Stimulated activated CD4-positive, alpha-beta T cell treated with anti-CD3 and anti-CD28 coated beads, Interleukin-12 subunit alpha, Interleukin-12 subunit beta, amount 100 ng/mL, for 48 hours (primary cell): ENCODE measurements at regions not wholly inside any gene's neighbourhood (a gene's known extent, or its start where the extent isn't known, plus 50 kb on each side); places are given as distances from the start of the nearest gene placed in this dataset.
"Not testable (repeated sequence)": the region's sequence is repeated elsewhere in the genome, so short reads cannot be mapped to it uniquely, and the experiment has no call there.

Experiments
- DNase-seq, 3 donors: peaks; one replicate each; pipeline ENCODE4 v3.0.0-alpha.2; 2020; ENCODE audit warnings: low read depth in 2 of 3, low spot score in 1 of 3

- DNase-seq: no peak
These were observed 55.0 kb downstream of the OXSM start for GRCh38 chr3:25844891-25845290.

- DNase-seq: no peak
These were observed 56.4 kb downstream of the OXSM start for GRCh38 chr3:25846282-25846681.

GRCh38 chr3:25849091-25849490, 59.2 kb downstream of the OXSM start:
- DNase-seq: no peak

GRCh38 chr3:25849641-25850385, 59.9 kb downstream of the OXSM start:
- no peak for DNase-seq

- DNase-seq: not testable (repeated sequence)
These were observed 61.9 kb downstream of the OXSM start for GRCh38 chr3:25851693-25852259.

GRCh38 chr3:25854214-25854613, 64.3 kb downstream of the OXSM start:
- DNase-seq: no peak

- no peak for DNase-seq
These were observed 64.7 kb downstream of the OXSM start for GRCh38 chr3:25854635-25855034.

GRCh38 chr3:25855266-25855784, 65.4 kb downstream of the OXSM start:
- DNase-seq: no peak

GRCh38 chr3:25856902-25857518, 67.1 kb downstream of the OXSM start:
- no peak for DNase-seq

GRCh38 chr3:25861566-25861965, 71.7 kb downstream of the OXSM start:
- no peak for DNase-seq

GRCh38 chr3:25863011-25863415, 73.1 kb downstream of the OXSM start:
- no peak for DNase-seq

GRCh38 chr3:25863416-25863959, 73.6 kb downstream of the OXSM start:
- no peak for DNase-seq

- DNase-seq: no peak
These were observed 80.6 kb downstream of the OXSM start for GRCh38 chr3:25870452-25870851.

GRCh38 chr3:25872200-25872877, 82.4 kb downstream of the OXSM start:
- DNase-seq: no peak

GRCh38 chr3:25883492-25883891, 93.6 kb downstream of the OXSM start:
- DNase-seq: no peak

GRCh38 chr3:25884981-25885380, 95.1 kb downstream of the OXSM start:
- no peak for DNase-seq

- no peak for DNase-seq
These were observed 95.7 kb downstream of the OXSM start for GRCh38 chr3:25885544-25885943.

- no peak for DNase-seq
These were observed 98.0 kb downstream of the OXSM start for GRCh38 chr3:25887907-25888306.

GRCh38 chr3:25888892-25889524, 99.1 kb downstream of the OXSM start:
- no peak for DNase-seq

- DNase-seq: no peak
These were observed 99.6 kb downstream of the OXSM start for GRCh38 chr3:25889525-25889917.

GRCh38 chr3:25894101-25894500, 104.2 kb downstream of the OXSM start:
- no peak for DNase-seq
